Natural killer cell (primary cell): ENCODE measurements at regions not wholly inside any gene's neighbourhood (a gene's known extent, or its start where the extent isn't known, plus 50 kb on each side); places are given as distances from the start of the nearest gene placed in this dataset.

Experiments used
- ATAC-seq, 3 donors: fragments of 150-1000 bp in 2 of 3; fragments of 200-7000 bp in 1 of 3; cut with Tn5 transposase; 1 replicate in 1 of 3; 2 replicates in 2 of 3; pipeline ENCODE4 v1.10.0; 2021; ENCODE audit warnings: mild to moderate bottlenecking in 2 of 3, moderate library complexity in 2 of 3
- DNase-seq, 2 donors: peaks; one replicate each; pipeline versions ENCODE4 v3.0.0 to v3.0.0-alpha.2; 2013 to 2021; ENCODE audit warnings: mixed read lengths in 1 of 2
- H3K27ac ChIP-seq: one replicate; pipeline ENCODE4 v1.5.1; 2013; ENCODE audit warnings: mild to moderate bottlenecking, low read length
- H3K27me3 ChIP-seq: one replicate; pipeline ENCODE4 v1.6.1; 2013; ENCODE audit warnings: low read length; ENCODE audit not compliant: control insufficient read depth, insufficient read depth
- H3K36me3 ChIP-seq: one replicate; pipeline ENCODE4 v1.6.1; 2013; ENCODE audit warnings: low read length; ENCODE audit not compliant: control insufficient read depth, insufficient read depth
- H3K4me1 ChIP-seq: one replicate; pipeline ENCODE4 v1.6.1; 2013; ENCODE audit warnings: low read length; ENCODE audit not compliant: control insufficient read depth, insufficient read depth
- H3K4me3 ChIP-seq: one replicate; pipeline ENCODE4 v1.5.1; 2013; ENCODE audit warnings: low read length
- H3K9me3 ChIP-seq: one replicate; pipeline ENCODE4 v1.6.1; 2013; ENCODE audit warnings: low read length; ENCODE audit not compliant: control insufficient read depth, insufficient read depth
- H3K27ac Mint-ChIP-seq, 2 donors: one replicate each; pipeline ENCODE4 v1.8.0; 2022; ENCODE audit warnings: mild to moderate bottlenecking in 2 of 2, mixed read lengths in 2 of 2, moderate library complexity in 1 of 2
- H3K27me3 Mint-ChIP-seq, 2 donors: one replicate each; pipeline ENCODE4 v1.8.0; 2022; ENCODE audit warnings: low read depth in 2 of 2, mixed read lengths in 2 of 2
- H3K36me3 Mint-ChIP-seq: one replicate; pipeline ENCODE4 v1.8.0; 2022; ENCODE audit warnings: mixed read lengths
- H3K4me1 Mint-ChIP-seq, 2 donors: one replicate each; pipeline ENCODE4 v1.8.0; 2022; ENCODE audit warnings: mixed read lengths in 2 of 2
- H3K4me3 Mint-ChIP-seq: one replicate; pipeline ENCODE4 v1.8.0; 2022; ENCODE audit warnings: mild to moderate bottlenecking, moderate library complexity, mixed read lengths
- H3K9me3 Mint-ChIP-seq, 2 donors: one replicate each; pipeline ENCODE4 v1.8.0; 2022; ENCODE audit warnings: mixed read lengths in 2 of 2
- WGBS: methylation state at CpG from one replicate; pipeline ENCODE4 v1.1.7; 2013; ENCODE audit warnings: missing lambda C conversion rate; ENCODE audit not compliant: insufficient coverage; 5-methylcytosine and 5-hydroxymethylcytosine counted together
- intact Hi-C: fragments of 100-400 bp; cut with micrococcal nuclease; formaldehyde crosslinking; loops from one replicate; pipeline ENCODE4 v1.14.2; 2022
- TF ChIP-seq, protein P1 (sequence below): fragments of 200-600 bp; IDR thresholded peaks from one replicate; pipeline ENCODE4 v1.8.0; 2022; ENCODE audit warnings: antibody characterized with exemption

DNA sequence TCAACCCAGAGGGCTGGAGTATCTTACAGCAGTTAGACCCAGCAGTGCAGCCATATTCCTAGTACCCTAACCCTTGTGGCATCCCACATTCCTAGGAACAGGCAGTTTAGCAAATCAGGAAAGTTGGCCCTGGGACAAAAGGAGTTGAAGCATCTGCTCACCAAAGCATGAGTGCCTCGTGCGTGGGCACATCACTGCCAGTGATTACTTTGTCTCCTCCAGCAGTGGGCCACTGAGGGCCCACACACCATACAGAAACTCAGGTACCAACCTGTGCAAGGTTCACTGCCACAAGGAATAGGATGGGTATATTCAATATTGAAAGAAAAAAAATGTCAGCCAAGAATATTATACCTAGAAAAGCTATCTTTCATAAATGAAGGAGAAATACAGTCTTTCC lies 227.5 kb upstream of the CNTN5 start:
- H3K9me3 Mint-ChIP-seq, result peaks cover 11 to 23% of the 10 kb centered on the region in 2 donors
- WGBS, result 83% methylated on average over 2 of the region's 2 CpGs
- intact Hi-C loops, result no loop called here
- no peak for DNase-seq
- Histone ChIP-seq H3K4me3 (no peak overlapping the region), H3K27ac (no peak overlapping the region), H3K4me1 (no peaks in the 10 kb centered on the region), H3K27me3 (no peaks in the 10 kb centered on the region), H3K9me3 (peaks cover 6% of the 10 kb centered on the region), H3K36me3 (no peaks in the 10 kb centered on the region)
- no peak overlapping the region for H3K27ac Mint-ChIP-seq
- TF ChIP-seq, protein P1, sequence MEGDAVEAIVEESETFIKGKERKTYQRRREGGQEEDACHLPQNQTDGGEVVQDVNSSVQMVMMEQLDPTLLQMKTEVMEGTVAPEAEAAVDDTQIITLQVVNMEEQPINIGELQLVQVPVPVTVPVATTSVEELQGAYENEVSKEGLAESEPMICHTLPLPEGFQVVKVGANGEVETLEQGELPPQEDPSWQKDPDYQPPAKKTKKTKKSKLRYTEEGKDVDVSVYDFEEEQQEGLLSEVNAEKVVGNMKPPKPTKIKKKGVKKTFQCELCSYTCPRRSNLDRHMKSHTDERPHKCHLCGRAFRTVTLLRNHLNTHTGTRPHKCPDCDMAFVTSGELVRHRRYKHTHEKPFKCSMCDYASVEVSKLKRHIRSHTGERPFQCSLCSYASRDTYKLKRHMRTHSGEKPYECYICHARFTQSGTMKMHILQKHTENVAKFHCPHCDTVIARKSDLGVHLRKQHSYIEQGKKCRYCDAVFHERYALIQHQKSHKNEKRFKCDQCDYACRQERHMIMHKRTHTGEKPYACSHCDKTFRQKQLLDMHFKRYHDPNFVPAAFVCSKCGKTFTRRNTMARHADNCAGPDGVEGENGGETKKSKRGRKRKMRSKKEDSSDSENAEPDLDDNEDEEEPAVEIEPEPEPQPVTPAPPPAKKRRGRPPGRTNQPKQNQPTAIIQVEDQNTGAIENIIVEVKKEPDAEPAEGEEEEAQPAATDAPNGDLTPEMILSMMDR, result no peak
- H3K27me3 Mint-ChIP-seq, result no peaks in the 10 kb centered on the region
- no peak for ATAC-seq
- peaks cover 7% of the 10 kb centered on the region for H3K36me3 Mint-ChIP-seq
- no peaks in the 10 kb centered on the region for H3K4me1 Mint-ChIP-seq
- H3K4me3 Mint-ChIP-seq, result no peak overlapping the region

DNA sequence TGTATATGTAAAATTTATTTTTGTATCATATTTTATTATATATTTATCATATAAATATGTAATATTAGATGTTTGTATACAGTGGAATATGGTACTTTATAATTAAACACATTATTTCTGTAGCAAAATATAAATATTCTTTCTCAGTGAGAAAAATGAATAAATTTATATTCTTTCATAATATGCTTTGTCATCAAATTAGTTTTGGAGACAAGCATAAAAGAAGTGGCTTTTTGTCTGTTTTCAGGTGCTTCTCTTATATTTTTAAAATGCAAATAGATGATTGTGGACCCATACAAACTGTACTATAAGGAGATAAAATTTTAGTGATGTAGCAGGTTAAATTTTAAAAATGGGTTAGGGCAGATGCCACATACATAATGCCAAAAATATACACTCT lies 222.4 kb upstream of the CNTN5 start:
- Histone ChIP-seq H3K27me3 (no peaks in the 10 kb centered on the region), H3K4me3 (no peak overlapping the region), H3K27ac (no peak overlapping the region), H3K4me1 (no peaks in the 10 kb centered on the region), H3K36me3 (no peaks in the 10 kb centered on the region), H3K9me3 (peaks cover under 1% of the 10 kb centered on the region)
- intact Hi-C loops, result no loop called here
- H3K36me3 Mint-ChIP-seq, result no peaks in the 10 kb centered on the region
- DNase-seq (no peak), ATAC-seq (no peak)
- H3K27me3 Mint-ChIP-seq, result no peaks in the 10 kb centered on the region
- TF ChIP-seq, protein P1, result no peak
- H3K4me3 Mint-ChIP-seq, result no peak overlapping the region
- H3K27ac Mint-ChIP-seq, result no peak overlapping the region
- H3K4me1 Mint-ChIP-seq, result no peaks in the 10 kb centered on the region
- H3K9me3 Mint-ChIP-seq, result peaks cover 14 to 15% of the 10 kb centered on the region in 2 donors

DNA sequence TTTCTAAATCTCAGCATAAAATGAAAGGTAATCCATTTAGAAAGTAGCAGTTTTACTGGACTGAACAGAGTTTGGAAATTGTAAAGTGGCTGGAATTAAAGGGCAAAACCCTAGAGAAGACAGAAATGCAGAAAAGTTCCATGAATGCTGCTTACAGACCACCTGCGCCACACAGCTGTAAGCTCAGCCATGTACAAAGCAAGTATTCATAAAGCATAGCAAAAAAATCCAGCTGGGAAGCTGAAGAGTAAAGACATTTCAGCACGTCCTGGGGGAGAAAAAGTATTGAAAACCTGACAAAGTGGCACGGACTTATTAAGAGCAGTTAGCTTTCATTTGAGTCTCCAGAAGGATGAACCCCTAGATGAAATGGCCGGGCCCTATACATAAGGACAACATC lies 220.1 kb upstream of the CNTN5 start:
- TF ChIP-seq, protein P1, result no peak
- no peak overlapping the region for H3K27ac Mint-ChIP-seq
- no peak overlapping the region for H3K4me3 ChIP-seq
- 83% methylated on average over 4 of the region's 4 CpGs for WGBS
- H3K4me1 ChIP-seq, result no peaks in the 10 kb centered on the region
- H3K27me3 ChIP-seq, result no peaks in the 10 kb centered on the region
- intact Hi-C loops, result no loop called here
- DNase-seq (no peak), ATAC-seq (no peak)
- no peaks in the 10 kb centered on the region for H3K36me3 Mint-ChIP-seq
- no peaks in the 10 kb centered on the region for H3K4me1 Mint-ChIP-seq
- H3K9me3 ChIP-seq, result no peaks in the 10 kb centered on the region
- no peaks in the 10 kb centered on the region for H3K27me3 Mint-ChIP-seq
- no peak overlapping the region for H3K27ac ChIP-seq
- no peak overlapping the region for H3K4me3 Mint-ChIP-seq
- peaks cover 5 to 10% of the 10 kb centered on the region in 2 donors for H3K9me3 Mint-ChIP-seq
- no peaks in the 10 kb centered on the region for H3K36me3 ChIP-seq

DNA sequence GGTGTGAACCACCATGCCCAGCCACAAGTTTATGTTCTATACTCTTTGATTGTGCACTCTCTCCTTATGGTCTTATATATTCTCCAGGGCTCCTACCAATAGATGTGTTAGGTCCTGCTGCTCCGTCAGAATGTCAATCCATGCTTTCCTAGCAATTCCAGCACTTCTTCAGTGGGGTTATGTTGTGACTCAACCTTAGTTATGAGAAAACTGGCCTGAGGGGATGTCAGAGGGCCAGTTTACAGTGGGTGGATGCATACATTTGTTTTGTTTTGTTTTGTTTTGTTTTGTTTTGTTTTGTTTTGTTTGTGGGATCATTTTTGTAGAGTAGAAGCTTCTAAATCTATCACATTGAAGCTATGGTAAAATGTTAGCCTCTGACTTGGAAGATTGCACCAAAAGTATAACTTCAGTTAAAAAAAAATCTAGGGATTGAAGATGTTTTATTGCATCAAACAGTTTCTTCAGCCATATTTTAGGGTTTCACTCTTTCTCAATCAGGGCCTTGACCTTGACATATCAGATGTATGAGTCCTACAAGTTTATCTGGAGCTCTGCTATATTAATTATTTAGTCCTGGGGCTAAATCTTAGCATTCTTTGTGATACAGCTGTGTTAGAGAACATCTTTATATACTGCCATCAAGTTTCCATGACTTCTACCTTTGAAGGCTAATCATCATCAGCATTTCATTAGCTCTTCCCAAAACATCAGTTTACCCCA lies 191.6 kb upstream of the CNTN5 start:
- no peaks in the 10 kb centered on the region for H3K27me3 Mint-ChIP-seq
- intact Hi-C loops, result no loop called here
- DNase-seq (no peak), ATAC-seq (no peak)
- Histone ChIP-seq H3K4me3 (no peak overlapping the region), H3K4me1 (no peaks in the 10 kb centered on the region), H3K36me3 (no peaks in the 10 kb centered on the region), H3K9me3 (peaks cover 5% of the 10 kb centered on the region), H3K27me3 (no peaks in the 10 kb centered on the region), H3K27ac (no peak overlapping the region)
- H3K36me3 Mint-ChIP-seq, result no peaks in the 10 kb centered on the region
- peaks cover 16 to 31% of the 10 kb centered on the region in 2 donors for H3K9me3 Mint-ChIP-seq
- TF ChIP-seq, protein P1, result no peak
- 67% methylated on average over 1 of the region's 1 CpG for WGBS
- H3K27ac Mint-ChIP-seq, result no peak overlapping the region
- no peak overlapping the region for H3K4me3 Mint-ChIP-seq
- no peaks in the 10 kb centered on the region for H3K4me1 Mint-ChIP-seq
